H1 (cell line): ENCODE measurements at regions not wholly inside any gene's neighbourhood (a gene's known extent, or its start where the extent isn't known, plus 50 kb on each side); places are given as distances from the start of the nearest gene placed in this dataset.

ENCODE experiments used
- CTCF ChIA-PET: fragments of 300-600 bp; sonication (Branson Sonifier 250); formaldehyde crosslinking; loops from one replicate; lab custom pipeline; 2021; ENCODE audit not compliant: partially characterized antibody; lab: Charles Lee
- POLR2A ChIA-PET: fragments of 300-600 bp; sonication (Branson Sonifier 250); formaldehyde crosslinking; loops from one replicate; lab custom pipeline; 2021; ENCODE audit warnings: inconsistent platforms; ENCODE audit not compliant: partially characterized antibody; lab: Charles Lee
- DNase-seq, 2 experiments: peaks; one replicate each; pipeline versions ENCODE4 v3.0.0 to v3.0.0-alpha.2; 2010 to 2022; ENCODE audit warnings: low spot score in 2 of 2, low read depth in 1 of 2, mixed read lengths in 1 of 2
- FAIRE-seq: peaks from 2 replicates; lab custom pipeline; 2011; peaks lifted over from hg19 to GRCh38; lab: Jason Lieb, UNC
- H2AFZ ChIP-seq: 2 replicates; pipeline ENCODE4 v1.8.1; 2012; ENCODE audit warnings: low read length, inconsistent platforms
- H2AK5ac ChIP-seq: 2 replicates; pipeline ENCODE4 v1.6.1; 2013; ENCODE audit warnings: low read depth, low read length
- H2BK120ac ChIP-seq: replicated peaks from 2 replicates; pipeline ENCODE3; 2013; ENCODE audit warnings: low read depth, low read length, inconsistent platforms
- H2BK12ac ChIP-seq: 2 replicates; pipeline ENCODE4 v1.6.1; 2013; ENCODE audit warnings: low read depth, low read length
- H2BK15ac ChIP-seq: 2 replicates; pipeline ENCODE4 v1.6.1; 2013; ENCODE audit warnings: low read length
- H2BK20ac ChIP-seq: 2 replicates; pipeline ENCODE4 v1.6.1; 2013; ENCODE audit warnings: low read length
- H2BK5ac ChIP-seq: 2 replicates; pipeline ENCODE4 v1.6.1; 2013; ENCODE audit warnings: low read depth, low read length
- H3K14ac ChIP-seq: 2 replicates; pipeline ENCODE4 v1.6.1; 2013; ENCODE audit warnings: inconsistent platforms; ENCODE audit not compliant: insufficient read length
- H3K18ac ChIP-seq: 2 replicates; pipeline ENCODE4 v1.6.1; 2013; ENCODE audit warnings: low read length; ENCODE audit errors: extremely low read depth
- H3K23ac ChIP-seq: 2 replicates; pipeline ENCODE4 v1.6.1; 2013; ENCODE audit warnings: inconsistent platforms; ENCODE audit not compliant: insufficient read length
- H3K23me2 ChIP-seq: 2 replicates; pipeline ENCODE4 v1.6.1; 2013; ENCODE audit warnings: low read depth, low read length
- H3K27ac ChIP-seq: 2 replicates; pipeline ENCODE4 v1.6.1; 2011; ENCODE audit warnings: low read depth, low read length, inconsistent platforms
- H3K27me3 ChIP-seq, 4 experiments: replicated peaks in 1 of 4; 1 replicate in 1 of 4; 2 replicates in 3 of 4; pipeline versions ENCODE4 v1.6.1 to v1.8.1; 2011 to 2013; ENCODE audit warnings: low read length in 3 of 4, mild to moderate bottlenecking in 3 of 4, inconsistent platforms in 2 of 4, mixed read lengths in 2 of 4, moderate library complexity in 1 of 4; ENCODE audit not compliant: control insufficient read depth in 3 of 4, insufficient read depth in 3 of 4; ENCODE audit errors: extremely low read depth in 1 of 4
- H3K36me3 ChIP-seq, 4 experiments: 2 replicates each; pipeline versions ENCODE4 v1.6.1 to v1.8.1; 2011 to 2013; ENCODE audit warnings: mild to moderate bottlenecking in 4 of 4, low read length in 3 of 4, moderate library complexity in 2 of 4, control low read depth in 1 of 4, inconsistent platforms in 1 of 4; ENCODE audit not compliant: insufficient read depth in 4 of 4, control insufficient read depth in 2 of 4
- H3K4ac ChIP-seq: replicated peaks from 2 replicates; pipeline ENCODE3; 2013; ENCODE audit warnings: low read length, low read depth, mixed read lengths, inconsistent platforms; ENCODE audit not compliant: insufficient read length
- H3K4me1 ChIP-seq, 4 experiments: replicated peaks in 1 of 4; 1 replicate in 1 of 4; 2 replicates in 3 of 4; pipeline versions ENCODE4 v1.6.1 to v1.8.1; 2011 to 2013; ENCODE audit warnings: low read length in 3 of 4, inconsistent platforms in 2 of 4, mixed read lengths in 1 of 4; ENCODE audit not compliant: insufficient read depth in 4 of 4, control insufficient read depth in 3 of 4
- H3K4me2 ChIP-seq, 2 experiments: 2 replicates each; pipeline versions ENCODE4 v1.6.1 to v1.8.1; 2011 to 2013; ENCODE audit warnings: low read depth in 2 of 2, low read length in 2 of 2, control low read depth in 1 of 2, inconsistent platforms in 1 of 2, mild to moderate bottlenecking in 1 of 2; ENCODE audit not compliant: insufficient read depth in 1 of 2
- H3K4me3 ChIP-seq, 4 experiments: fragments of 200-600, 300-600 bp in 1 of 4; sonication (generic), shearing (Covaris generic), sonication (Bioruptor Twin) in 1 of 4; 2 replicates each; pipeline versions ENCODE4 v1.5.1 to v1.8.1; 2011 to 2016; ENCODE audit warnings: low read length in 4 of 4, low read depth in 3 of 4, control low read depth in 2 of 4, inconsistent platforms in 2 of 4, mild to moderate bottlenecking in 2 of 4, mixed read lengths in 1 of 4, moderate library complexity in 1 of 4; ENCODE audit not compliant: insufficient read depth in 2 of 4; ENCODE audit errors: extremely low read depth in 1 of 4
- H3K56ac ChIP-seq: replicated peaks from 2 replicates; pipeline ENCODE3; 2013; ENCODE audit warnings: low read depth, mild to moderate bottlenecking, mixed read lengths, low read length, inconsistent platforms; ENCODE audit not compliant: insufficient read length
- H3K79me1 ChIP-seq: 2 replicates; pipeline ENCODE4 v1.6.1; 2013; ENCODE audit warnings: low read depth, low read length, control low read depth
- H3K79me2 ChIP-seq, 2 experiments: 2 replicates each; pipeline versions ENCODE4 v1.6.1 to v1.8.1; 2012 to 2013; ENCODE audit warnings: low read length in 2 of 2, mild to moderate bottlenecking in 2 of 2, inconsistent platforms in 1 of 2; ENCODE audit not compliant: insufficient read depth in 2 of 2, control insufficient read depth in 1 of 2
- H3K9ac ChIP-seq, 4 experiments: replicated peaks in 1 of 4; 1 replicate in 1 of 4; 2 replicates in 3 of 4; pipeline versions ENCODE4 v1.6.1 to v1.8.1; 2011 to 2013; ENCODE audit warnings: low read depth in 3 of 4, low read length in 3 of 4, control low read depth in 2 of 4, mild to moderate bottlenecking in 2 of 4, moderate library complexity in 2 of 4, inconsistent platforms in 1 of 4; ENCODE audit errors: extremely low read depth in 1 of 4
- H3K9me3 ChIP-seq, 2 experiments: 2 replicates each; pipeline versions ENCODE4 v1.6.1 to v1.8.1; 2012 to 2013; ENCODE audit warnings: mild to moderate bottlenecking in 2 of 2, moderate library complexity in 2 of 2, control low read depth in 1 of 2, inconsistent platforms in 1 of 2, low read depth in 1 of 2, low read length in 1 of 2, mixed read lengths in 1 of 2; ENCODE audit not compliant: insufficient read depth in 2 of 2
- H4K20me1 ChIP-seq, 2 experiments: replicated peaks in 1 of 2; 2 replicates each; pipeline versions ENCODE3 to v1.8.1; 2011 to 2013; ENCODE audit warnings: inconsistent platforms in 2 of 2, low read length in 2 of 2, mild to moderate bottlenecking in 1 of 2; ENCODE audit not compliant: insufficient read depth in 2 of 2, control insufficient read depth in 1 of 2
- H4K5ac ChIP-seq: 2 replicates; pipeline ENCODE4 v1.6.1; 2013; ENCODE audit warnings: low read length, low read depth, mixed read lengths, inconsistent platforms; ENCODE audit not compliant: insufficient read length
- H4K8ac ChIP-seq: 2 replicates; pipeline ENCODE4 v1.8.0; 2013; ENCODE audit warnings: mild to moderate bottlenecking, moderate library complexity, low read length, inconsistent platforms; ENCODE audit not compliant: insufficient read depth; ENCODE audit errors: extremely low read depth
- H4K91ac ChIP-seq: replicated peaks from 2 replicates; pipeline ENCODE3; 2013; ENCODE audit warnings: low read length, mixed read lengths, inconsistent platforms; ENCODE audit not compliant: insufficient read length
- MAX ChIP-seq: IDR thresholded peaks from 2 replicates; pipeline ENCODE4 v1.6.1; 2012; ENCODE audit warnings: inconsistent platforms
- RNF2 ChIP-seq: fragments of 200-900, 300-1000 bp; sonication (generic); IDR thresholded peaks from 2 replicates; pipeline ENCODE4 v1.7.1; 2016; ENCODE audit warnings: borderline replicate concordance, low read depth, mild to moderate bottlenecking, antibody characterized with exemption, low read length; ENCODE audit not compliant: poor library complexity, severe bottlenecking; ENCODE audit errors: missing control alignments
- WGBS, 2 experiments: shearing (Covaris generic) in 1 of 2; methylation state at CpG; one replicate each; pipeline versions ENCODE4 v1.1.6 to v1.1.7; 2013 to 2015; ENCODE audit warnings: low lambda C conversion rate in 2 of 2, mixed read lengths in 2 of 2, inconsistent platforms in 1 of 2, low coverage in 1 of 2, missing lambda C conversion rate in 1 of 2; ENCODE audit not compliant: insufficient replicate concordance in 2 of 2, insufficient coverage in 1 of 2, insufficient read length in 1 of 2; ENCODE audit errors: extremely low coverage in 1 of 2, missing lambda C conversion rate in 1 of 2; 5-methylcytosine and 5-hydroxymethylcytosine counted together

GRCh38 chr2:128501006-128501690 is 182.5 kb upstream of the HS6ST1 start:
- no peak overlapping the region for H3K18ac ChIP-seq
- no peaks in the 10 kb centered on the region for H4K20me1 ChIP-seq
- H3K4ac ChIP-seq: no peak overlapping the region
- H3K27me3 ChIP-seq: no peaks in the 10 kb centered on the region
- no peak overlapping the region for H2BK15ac ChIP-seq
- H2BK20ac ChIP-seq: no peak overlapping the region
- POLR2A ChIA-PET: interaction anchor here (0.6 to 1.0 kb wide), 2 partner anchors 12 to 534 kb away, joined by 3 read pairs; no protein-coding TSS in a partner anchor
- no peak overlapping the region for H3K14ac ChIP-seq
- no peak overlapping the region for H3K23ac ChIP-seq
- H3K4me1 ChIP-seq: no peaks in the 10 kb centered on the region; a peak in 1 of 7 replicates
- DNase-seq: peak in 1 of 2 experiments; percentile 38
- H3K79me1 ChIP-seq: no peaks in the 10 kb centered on the region
- CTCF ChIA-PET: interaction anchor here (0.6 to 1.0 kb wide), 2 partner anchors 21 to 36 kb away, joined by 3 read pairs; no protein-coding TSS in a partner anchor
- TF ChIP-seq RNF2 (no peak), MAX (0 out of 2 replicates have a peak, but pooled peaks have one; percentile 39)
- TF ChIP-seq, all 59 proteins: peak for 1
- no peak overlapping the region; the same call in 1 of the 2 replicates for H4K8ac ChIP-seq
- 83% methylated on average over 9 of the region's 12 CpGs; no CpG with 5 or more reads in 1 of the 2 experiments for WGBS, 2 experiments
- H3K56ac ChIP-seq: no peak overlapping the region
- FAIRE-seq: no peak
- H3K4me2 ChIP-seq: no peak overlapping the region
- no peak overlapping the region for H2AK5ac ChIP-seq
- no peak overlapping the region for H4K5ac ChIP-seq
- H3K4me3 ChIP-seq: no peak overlapping the region
- no peaks in the 10 kb centered on the region for H3K23me2 ChIP-seq
- H4K91ac ChIP-seq: no peak overlapping the region
- no peak overlapping the region for H3K9ac ChIP-seq
- H3K27ac ChIP-seq: peak overlapping the region; percentile 40; the same call in 1 of the 2 replicates
- H3K79me2 ChIP-seq: no peaks in the 10 kb centered on the region
- H2AFZ ChIP-seq: no peak overlapping the region
- no peaks in the 10 kb centered on the region for H3K9me3 ChIP-seq
- H3K36me3 ChIP-seq: no peaks in the 10 kb centered on the region
- no peak overlapping the region for H2BK5ac ChIP-seq
- no peak overlapping the region for H2BK120ac ChIP-seq
- H2BK12ac ChIP-seq: peak overlapping the region; percentile 75; the same call in 1 of the 2 replicates
